Right lobe of liver (tissue), 6 donors: ENCODE measurements at regions not wholly inside any gene's neighbourhood (a gene's known extent, or its start where the extent isn't known, plus 50 kb on each side); places are given as distances from the start of the nearest gene placed in this dataset.
A peak's percentile ranks its signal among the peaks of the same experiment; 100 is the strongest.

Experiments
- ATAC-seq, 4 donors: fragments of 200-7000 bp; cut with Tn5 transposase; one replicate each; pipeline ENCODE4 v1.9.1; 2020; ENCODE audit warnings: mild to moderate bottlenecking in 4 of 4, moderate library complexity in 4 of 4
- DNase-seq, 3 donors: peaks; one replicate each; pipeline ENCODE4 v3.0.0-alpha.2; 2020
- H3K27ac ChIP-seq, 3 donors: fragments of 200-600 bp; one replicate each; pipeline ENCODE4 v1.8.0; 2022
- H3K27me3 ChIP-seq, 2 donors: fragments of 200-600 bp; one replicate each; pipeline ENCODE4 v1.8.0; 2022
- H3K36me3 ChIP-seq, 4 donors: fragments of 200-600 bp; sonication (generic) in 1 of 4; one replicate each; pipeline versions ENCODE4 v1.5.1 to v1.8.0; 2017 to 2022; ENCODE audit warnings: control low read depth in 1 of 4
- H3K4me1 ChIP-seq, 4 donors: fragments of 200-600 bp; sonication (generic) in 1 of 4; one replicate each; pipeline versions ENCODE4 v1.5.1 to v1.8.0; 2017 to 2022; ENCODE audit warnings: control low read depth in 1 of 4
- H3K4me3 ChIP-seq, 3 donors: fragments of 200-600 bp; one replicate each; pipeline ENCODE4 v1.8.0; 2022
- H3K9me3 ChIP-seq, 4 donors: fragments of 200-600 bp; sonication (generic) in 1 of 4; one replicate each; pipeline versions ENCODE4 v1.5.1 to v1.8.0; 2017 to 2022; ENCODE audit warnings: control low read depth in 1 of 4
- CTCF ChIP-seq, 4 donors: fragments of 200-600 bp in 3 of 4; fragments of 450-650 bp in 1 of 4; IDR thresholded peaks; one replicate each; pipeline versions ENCODE4 v1.5.1 to v1.8.0; 2016 to 2022; ENCODE audit warnings: antibody characterized with exemption in 4 of 4, mild to moderate bottlenecking in 2 of 4
- POLR2A ChIP-seq: fragments of 450-650 bp; IDR thresholded peaks from one replicate; pipeline ENCODE4 v1.6.1; 2017; ENCODE audit warnings: antibody characterized with exemption, mild to moderate bottlenecking
- WGBS: methylation state at CpG from one replicate; pipeline ENCODE4 v1.1.6; 2018; ENCODE audit warnings: low coverage, low lambda C conversion rate; ENCODE audit not compliant: insufficient coverage; ENCODE audit errors: missing lambda C conversion rate; 5-methylcytosine and 5-hydroxymethylcytosine counted together
- intact Hi-C, 2 donors: fragments of 100-400 bp; cut with DNase I; formaldehyde crosslinking; loops; one replicate each; pipeline versions ENCODE4 v1.11.2 to v1.14.1; 2022
- donor health status: DM: no; HTN: yes; CAD: no.
- donor health status: DM: no; HTN: no; CAD: no.
- donor health status: DM: no; HTN: no; CAD: no.
- donor health status: DM: no; HTN: yes; CAD: no.
- donor health status: DM: no; HTN: yes; CAD: no.

- Histone ChIP-seq H3K36me3 (no peaks in the 10 kb centered on the region), H3K4me1 (no peaks in the 10 kb centered on the region), H3K27me3 (no peaks in the 10 kb centered on the region), H3K27ac (no peak overlapping the region), H3K9me3 (no peaks in the 10 kb centered on the region), H3K4me3 (no peak overlapping the region)
- TF ChIP-seq CTCF (IDR thresholded peaks at IDR 0.05) (no peak), POLR2A (no peak)
- ATAC-seq (no peak), DNase-seq (no peak)
- intact Hi-C loops, result no loop called here
Measured at GRCh38 chr2:67662222-67662621, 265.1 kb downstream of the ETAA1 start.

- no peak overlapping the region for H3K27ac ChIP-seq
- H3K36me3 ChIP-seq, result no peaks in the 10 kb centered on the region
- WGBS, result 65% methylated on average over 2 of the region's 2 CpGs
- ATAC-seq, result no peak
- no peaks in the 10 kb centered on the region for H3K27me3 ChIP-seq
- TF ChIP-seq CTCF (IDR thresholded peaks at IDR 0.05) (no peak), POLR2A (no peak)
- intact Hi-C loops, result no loop called here
- no peak for DNase-seq
- H3K9me3 ChIP-seq, result no peaks in the 10 kb centered on the region
- no peaks in the 10 kb centered on the region for H3K4me1 ChIP-seq
- H3K4me3 ChIP-seq, result no peak overlapping the region
Measured at GRCh38 chr2:67663776-67664175, 266.6 kb downstream of the ETAA1 start.

GRCh38 chr2:67666386-67667053 lies 269.4 kb downstream of the ETAA1 start:
- Histone ChIP-seq H3K4me1 (no peaks in the 10 kb centered on the region), H3K36me3 (no peaks in the 10 kb centered on the region), H3K9me3 (no peaks in the 10 kb centered on the region), H3K27ac (no peak overlapping the region), H3K27me3 (no peaks in the 10 kb centered on the region), H3K4me3 (no peak overlapping the region)
- ATAC-seq, result peak in 2 of 4 donors; percentile 26 to 63
- WGBS, result 51% methylated on average over 5 of the region's 5 CpGs
- no peak for DNase-seq
- TF ChIP-seq CTCF (IDR thresholded peaks at IDR 0.05), result no peak
- TF ChIP-seq POLR2A, result no peak
- intact Hi-C loops, result no loop called here

- H3K27me3 ChIP-seq, result no peaks in the 10 kb centered on the region
- H3K4me3 ChIP-seq, result no peak overlapping the region
- no peak for ATAC-seq
- TF ChIP-seq POLR2A (no peak), CTCF (IDR thresholded peaks at IDR 0.05) (no peak)
- H3K36me3 ChIP-seq, result no peaks in the 10 kb centered on the region
- no peak overlapping the region for H3K27ac ChIP-seq
- no peaks in the 10 kb centered on the region for H3K9me3 ChIP-seq
- intact Hi-C loops, result no loop called here
- H3K4me1 ChIP-seq, result no peaks in the 10 kb centered on the region
- DNase-seq, result no peak
- WGBS, result 44% methylated on average over 2 of the region's 2 CpGs
Measured at GRCh38 chr2:67667054-67667908, 270.1 kb downstream of the ETAA1 start.
